ENCODE measurements at regions not wholly inside any gene's neighbourhood (a gene's known extent, or its start where the extent isn't known, plus 50 kb on each side); places are given as distances from the start of the nearest gene placed in this dataset.

GRCh38 chr6:163630991-163631390 lies 216.5 kb downstream of the QKI start:
- Histone ChIP-seq H4K20me1 (ENCODE audit: low read depth, low read length) (no peaks in the 10 kb centered on the region), H3K27ac (ENCODE audit: low read depth, low read length) (no peak overlapping the region), H3F3A (ENCODE audit: insufficient read depth) (no peaks in the 10 kb centered on the region), H3K9me2 (replicated peaks; ENCODE audit: insufficient read depth, low read length) (no peaks in the 10 kb centered on the region), H3K9me3 (ENCODE audit: insufficient read depth, low read length) (no peaks in the 10 kb centered on the region), H3K79me2 (ENCODE audit: insufficient read depth, low read length) (no peaks in the 10 kb centered on the region), H3K27me3 (ENCODE audit: low read length) (no peaks in the 10 kb centered on the region), H2AFZ (ENCODE audit: low read depth, low read length, severe bottlenecking) (no peak overlapping the region), H3K4me2 (ENCODE audit: low read depth, low read length, poor library complexity, severe bottlenecking) (no peak overlapping the region), H3K4me3 (ENCODE audit: insufficient read depth, low read length, poor library complexity, severe bottlenecking) (no peak overlapping the region), H3K36me3 (ENCODE audit: low read length) (no peaks in the 10 kb centered on the region), H3K9ac (ENCODE audit: low read length) (no peak overlapping the region)
- TF ChIP-seq EZH2phosphoT487 (conservative IDR thresholded peaks at IDR 0.05; ENCODE audit: low read length) (no peak), CTCF (IDR thresholded peaks at IDR 0.05; ENCODE audit: insufficient read depth, low read length, poor library complexity, severe bottlenecking) (no peak)

GRCh38 chr6:163630572-163630971 lies 216.1 kb downstream of the QKI start:
- no peak overlapping the region for H3K4me2 ChIP-seq (ENCODE audit: low read depth, low read length, poor library complexity, severe bottlenecking)
- H3K9me2 ChIP-seq (replicated peaks; ENCODE audit: insufficient read depth, low read length): no peaks in the 10 kb centered on the region
- no peak overlapping the region for H3K27ac ChIP-seq (ENCODE audit: low read depth, low read length)
- TF ChIP-seq EZH2phosphoT487 (conservative IDR thresholded peaks at IDR 0.05; ENCODE audit: low read length): no peak
- no peaks in the 10 kb centered on the region for H3K27me3 ChIP-seq (ENCODE audit: low read length)
- H3K79me2 ChIP-seq (ENCODE audit: insufficient read depth, low read length): no peaks in the 10 kb centered on the region
- H4K20me1 ChIP-seq (ENCODE audit: low read depth, low read length): no peaks in the 10 kb centered on the region
- H3K9me3 ChIP-seq (ENCODE audit: insufficient read depth, low read length): no peaks in the 10 kb centered on the region
- H3K36me3 ChIP-seq (ENCODE audit: low read length): no peaks in the 10 kb centered on the region
- no peak overlapping the region for H3K4me3 ChIP-seq (ENCODE audit: insufficient read depth, low read length, poor library complexity, severe bottlenecking)
- no peak overlapping the region for H3K9ac ChIP-seq (ENCODE audit: low read length)
- H3F3A ChIP-seq (ENCODE audit: insufficient read depth): no peaks in the 10 kb centered on the region
- H2AFZ ChIP-seq (ENCODE audit: low read depth, low read length, severe bottlenecking): no peak overlapping the region

GRCh38 chr6:163630096-163630495 lies 215.6 kb downstream of the QKI start:
- no peak overlapping the region for H3K9ac ChIP-seq (ENCODE audit: low read length)
- H3K9me2 ChIP-seq (replicated peaks; ENCODE audit: insufficient read depth, low read length): no peaks in the 10 kb centered on the region
- H2AFZ ChIP-seq (ENCODE audit: low read depth, low read length, severe bottlenecking): no peak overlapping the region
- H3K4me2 ChIP-seq (ENCODE audit: low read depth, low read length, poor library complexity, severe bottlenecking): no peak overlapping the region
- H3K79me2 ChIP-seq (ENCODE audit: insufficient read depth, low read length): no peaks in the 10 kb centered on the region
- H4K20me1 ChIP-seq (ENCODE audit: low read depth, low read length): no peaks in the 10 kb centered on the region
- H3K9me3 ChIP-seq (ENCODE audit: insufficient read depth, low read length): no peaks in the 10 kb centered on the region
- H3K4me3 ChIP-seq (ENCODE audit: insufficient read depth, low read length, poor library complexity, severe bottlenecking): no peak overlapping the region
- no peak overlapping the region for H3K27ac ChIP-seq (ENCODE audit: low read depth, low read length)
- no peak for TF ChIP-seq EZH2phosphoT487 (conservative IDR thresholded peaks at IDR 0.05; ENCODE audit: low read length)
- no peak for TF ChIP-seq CTCF (IDR thresholded peaks at IDR 0.05; ENCODE audit: insufficient read depth, low read length, poor library complexity, severe bottlenecking)
- H3K27me3 ChIP-seq (ENCODE audit: low read length): no peaks in the 10 kb centered on the region
- no peaks in the 10 kb centered on the region for H3F3A ChIP-seq (ENCODE audit: insufficient read depth)
- no peaks in the 10 kb centered on the region for H3K36me3 ChIP-seq (ENCODE audit: low read length)
